CD8-positive, alpha-beta memory T cell (primary cell): ENCODE measurements at regions not wholly inside any gene's neighbourhood (a gene's known extent, or its start where the extent isn't known, plus 50 kb on each side); places are given as distances from the start of the nearest gene placed in this dataset.

Experiments
- CTCF ChIA-PET: fragments of 350-600 bp; sonication (Branson Sonifier 250); formaldehyde crosslinking; loops from one replicate; lab custom pipeline; 2021; ENCODE audit warnings: antibody characterized with exemption; lab: Charles Lee
- POLR2A ChIA-PET: fragments of 350-600 bp; sonication (Branson Sonifier 250); formaldehyde crosslinking; loops from one replicate; lab custom pipeline; 2021; ENCODE audit warnings: antibody characterized with exemption; lab: Charles Lee
- DNase-seq, 5 donors: peaks; one replicate each; pipeline versions ENCODE4 v3.0.0 to v3.0.0-alpha.2; 2020 to 2022; ENCODE audit warnings: mixed read lengths in 1 of 5
- H3K27ac ChIP-seq: one replicate; pipeline ENCODE4 v1.7.0; 2013; ENCODE audit warnings: low read depth, mild to moderate bottlenecking, low read length, moderate library complexity
- H3K27me3 ChIP-seq: 2 replicates; pipeline ENCODE4 v1.7.0; 2013; ENCODE audit warnings: low read length, mild to moderate bottlenecking; ENCODE audit not compliant: insufficient read depth, poor library complexity, severe bottlenecking
- H3K36me3 ChIP-seq: 2 replicates; pipeline ENCODE4 v1.7.0; 2013; ENCODE audit warnings: mild to moderate bottlenecking, low read length, moderate library complexity; ENCODE audit not compliant: insufficient read depth
- H3K4me1 ChIP-seq: 2 replicates; pipeline ENCODE4 v1.7.0; 2013; ENCODE audit warnings: mild to moderate bottlenecking, low read length, moderate library complexity; ENCODE audit not compliant: insufficient read depth
- H3K4me3 ChIP-seq: 2 replicates; pipeline ENCODE4 v1.7.0; 2013; ENCODE audit warnings: mild to moderate bottlenecking, low read length
- H3K9me3 ChIP-seq: 2 replicates; pipeline ENCODE4 v1.7.0; 2013; ENCODE audit warnings: mild to moderate bottlenecking, low read length
- H3K27ac Mint-ChIP-seq, 8 donors: one replicate each; pipeline ENCODE4 v1.8.0; 2020 to 2021; ENCODE audit warnings: mixed read lengths in 8 of 8, mild to moderate bottlenecking in 6 of 8, inconsistent platforms in 3 of 8, moderate library complexity in 3 of 8
- H3K27me3 Mint-ChIP-seq, 2 donors: one replicate each; pipeline ENCODE4 v1.8.0; 2020 to 2021; ENCODE audit warnings: mixed read lengths in 2 of 2, mild to moderate bottlenecking in 1 of 2, moderate library complexity in 1 of 2
- H3K36me3 Mint-ChIP-seq, 3 donors: one replicate each; pipeline ENCODE4 v1.8.0; 2020 to 2021; ENCODE audit warnings: mixed read lengths in 3 of 3, inconsistent platforms in 1 of 3, mild to moderate bottlenecking in 1 of 3
- H3K4me1 Mint-ChIP-seq, 3 donors: one replicate each; pipeline ENCODE4 v1.8.0; 2020 to 2021; ENCODE audit warnings: mixed read lengths in 3 of 3, inconsistent platforms in 1 of 3, mild to moderate bottlenecking in 1 of 3
- H3K4me3 Mint-ChIP-seq, 7 donors: one replicate each; pipeline ENCODE4 v1.8.0; 2020 to 2021; ENCODE audit warnings: mixed read lengths in 7 of 7, mild to moderate bottlenecking in 6 of 7, moderate library complexity in 4 of 7, inconsistent platforms in 2 of 7
- H3K9me3 Mint-ChIP-seq, 5 donors: one replicate each; pipeline ENCODE4 v1.8.0; 2020 to 2022; ENCODE audit warnings: mixed read lengths in 5 of 5, mild to moderate bottlenecking in 3 of 5, moderate library complexity in 2 of 5, inconsistent platforms in 1 of 5

- H3K27me3 Mint-ChIP-seq, result no peaks in the 10 kb centered on the region
- no peak for DNase-seq
- H3K9me3 ChIP-seq, result no peaks in the 10 kb centered on the region
- H3K36me3 Mint-ChIP-seq, result no peaks in the 10 kb centered on the region
- H3K9me3 Mint-ChIP-seq, result peaks cover 8 to 20% (median 13%) of the 10 kb centered on the region in 5 donors
- no peak overlapping the region for H3K27ac ChIP-seq
- no peak overlapping the region for H3K4me3 ChIP-seq
- CTCF ChIA-PET, result no interaction called here
- no peaks in the 10 kb centered on the region for H3K4me1 ChIP-seq
- H3K27me3 ChIP-seq, result no peaks in the 10 kb centered on the region
- no peak overlapping the region for H3K4me3 Mint-ChIP-seq
- H3K27ac Mint-ChIP-seq, result no peak overlapping the region
- H3K36me3 ChIP-seq, result no peaks in the 10 kb centered on the region
- POLR2A ChIA-PET, result no interaction called here
- H3K4me1 Mint-ChIP-seq, result no peaks in the 10 kb centered on the region
These were observed 142.8 kb downstream of the RASEF start for GRCh38 chr9:82920154-82920553.

DNA sequence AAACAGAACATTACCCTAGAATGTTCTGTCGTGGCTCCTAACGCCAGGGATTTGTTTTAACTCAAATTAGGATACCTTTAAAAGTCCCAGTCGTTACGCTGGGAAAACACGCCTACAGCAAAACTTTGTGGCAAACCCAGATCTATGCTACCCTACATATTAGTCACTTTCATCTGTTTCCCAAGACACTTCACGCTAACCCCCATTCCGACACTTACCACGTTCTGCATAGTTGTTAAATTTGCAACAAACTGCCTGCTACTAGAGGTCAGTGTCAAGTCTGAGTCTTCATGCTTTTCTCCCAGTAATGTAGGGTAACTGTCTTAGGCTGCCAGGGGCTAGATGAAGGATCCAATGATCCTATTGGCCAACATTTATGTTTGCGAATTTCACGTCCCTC is 140.3 kb downstream of the RASEF start:
- no peaks in the 10 kb centered on the region for H3K27me3 Mint-ChIP-seq
- H3K27me3 ChIP-seq, result no peaks in the 10 kb centered on the region
- ChIA-PET POLR2A (no interaction called here), CTCF (no interaction called here)
- no peak for DNase-seq
- no peaks in the 10 kb centered on the region for H3K4me1 ChIP-seq
- H3K9me3 Mint-ChIP-seq, result peaks cover 0 to 3% (median 2%) of the 10 kb centered on the region in 5 donors
- H3K36me3 ChIP-seq, result no peaks in the 10 kb centered on the region
- H3K27ac Mint-ChIP-seq, result no peak overlapping the region
- no peak overlapping the region for H3K4me3 Mint-ChIP-seq
- H3K4me3 ChIP-seq, result no peak overlapping the region
- no peak overlapping the region for H3K27ac ChIP-seq
- H3K4me1 Mint-ChIP-seq, result no peaks in the 10 kb centered on the region
- H3K9me3 ChIP-seq, result no peaks in the 10 kb centered on the region
- no peaks in the 10 kb centered on the region for H3K36me3 Mint-ChIP-seq

GRCh38 chr9:82923092-82923911 is 139.6 kb downstream of the RASEF start:
- POLR2A ChIA-PET, result no interaction called here
- Mint-ChIP-seq H3K36me3 (no peaks in the 10 kb centered on the region), H3K4me3 (no peak overlapping the region), H3K27me3 (no peaks in the 10 kb centered on the region), H3K9me3 (peaks cover 0 to 3% (median 2%) of the 10 kb centered on the region in 5 donors), H3K27ac (no peak overlapping the region), H3K4me1 (no peaks in the 10 kb centered on the region)
- no peak for DNase-seq
- Histone ChIP-seq H3K4me1 (no peaks in the 10 kb centered on the region), H3K4me3 (no peak overlapping the region), H3K27ac (no peak overlapping the region), H3K9me3 (no peaks in the 10 kb centered on the region), H3K36me3 (no peaks in the 10 kb centered on the region), H3K27me3 (no peaks in the 10 kb centered on the region)
- CTCF ChIA-PET, result no interaction called here

- POLR2A ChIA-PET, result no interaction called here
- no peaks in the 10 kb centered on the region for H3K27me3 Mint-ChIP-seq
These were observed 138.9 kb downstream of the RASEF start for GRCh38 chr9:82923912-82924605.

More at GRCh38 chr9:82923912-82924605, 138.9 kb downstream of the RASEF start:
- H3K9me3 ChIP-seq, result no peaks in the 10 kb centered on the region
- Mint-ChIP-seq H3K4me3 (no peak overlapping the region), H3K36me3 (no peaks in the 10 kb centered on the region), H3K9me3 (peaks cover 0 to 5% (median 2%) of the 10 kb centered on the region in 5 donors), H3K4me1 (no peaks in the 10 kb centered on the region), H3K27ac (no peak overlapping the region)
- CTCF ChIA-PET, result no interaction called here
- H3K4me3 ChIP-seq, result no peak overlapping the region
- DNase-seq, result no peak
- H3K36me3 ChIP-seq, result no peaks in the 10 kb centered on the region
- H3K4me1 ChIP-seq, result no peaks in the 10 kb centered on the region
- H3K27ac ChIP-seq, result no peak overlapping the region
- no peaks in the 10 kb centered on the region for H3K27me3 ChIP-seq
